Dermis blood vessel endothelial cell (primary cell): ENCODE measurements at regions not wholly inside any gene's neighbourhood (a gene's known extent, or its start where the extent isn't known, plus 50 kb on each side); places are given as distances from the start of the nearest gene placed in this dataset.
"Not testable (repeated sequence)": the region's sequence is repeated elsewhere in the genome, so short reads cannot be mapped to it uniquely, and the experiment has no call there.

Experiments
- DNase-seq: peaks from one replicate; pipeline ENCODE4 v3.0.0; 2010

DNA sequence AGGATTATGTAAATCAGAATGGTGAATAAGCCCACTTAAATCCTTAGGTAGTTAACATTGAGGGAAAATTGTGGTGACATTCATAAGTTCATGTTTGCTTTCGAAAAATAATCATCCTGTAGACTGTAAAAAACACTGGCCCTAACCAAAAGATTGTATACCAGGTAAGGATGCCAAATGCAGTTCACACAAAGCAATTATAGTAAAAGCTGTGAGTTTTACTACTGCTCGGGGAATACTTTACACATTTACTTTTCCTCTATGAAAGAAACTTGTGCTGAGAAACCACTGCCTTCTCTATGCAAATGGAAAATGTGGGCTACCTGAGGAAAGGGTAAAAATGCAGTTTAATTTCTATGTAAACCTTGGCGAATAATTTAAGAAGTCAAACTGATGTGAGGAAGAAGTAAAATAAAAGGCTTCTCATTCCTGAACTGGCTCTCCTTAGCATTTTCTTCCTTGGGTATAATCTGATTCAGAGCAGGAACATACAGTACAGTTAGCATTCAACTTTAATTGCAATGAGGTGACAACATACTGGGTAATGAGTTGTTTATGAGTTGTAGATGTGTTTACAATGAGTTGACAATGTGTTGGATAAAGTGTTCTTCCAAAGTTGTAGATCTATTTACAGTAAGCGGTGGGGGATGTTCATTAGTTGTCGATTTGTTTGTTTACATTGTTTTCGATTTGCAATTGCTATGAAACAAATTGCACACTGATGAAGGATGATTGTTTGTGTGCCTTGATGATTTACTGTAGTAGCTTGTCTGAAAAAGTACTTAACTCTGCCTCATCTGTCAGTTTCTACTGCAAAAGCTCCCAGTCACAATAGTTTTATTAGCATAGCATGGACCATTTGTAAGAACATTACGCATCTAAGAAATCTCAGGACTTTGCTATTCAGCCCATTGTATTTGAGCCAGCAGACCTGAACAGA is 453.0 kb upstream of the DPH6 start:
- no peak for DNase-seq

DNA sequence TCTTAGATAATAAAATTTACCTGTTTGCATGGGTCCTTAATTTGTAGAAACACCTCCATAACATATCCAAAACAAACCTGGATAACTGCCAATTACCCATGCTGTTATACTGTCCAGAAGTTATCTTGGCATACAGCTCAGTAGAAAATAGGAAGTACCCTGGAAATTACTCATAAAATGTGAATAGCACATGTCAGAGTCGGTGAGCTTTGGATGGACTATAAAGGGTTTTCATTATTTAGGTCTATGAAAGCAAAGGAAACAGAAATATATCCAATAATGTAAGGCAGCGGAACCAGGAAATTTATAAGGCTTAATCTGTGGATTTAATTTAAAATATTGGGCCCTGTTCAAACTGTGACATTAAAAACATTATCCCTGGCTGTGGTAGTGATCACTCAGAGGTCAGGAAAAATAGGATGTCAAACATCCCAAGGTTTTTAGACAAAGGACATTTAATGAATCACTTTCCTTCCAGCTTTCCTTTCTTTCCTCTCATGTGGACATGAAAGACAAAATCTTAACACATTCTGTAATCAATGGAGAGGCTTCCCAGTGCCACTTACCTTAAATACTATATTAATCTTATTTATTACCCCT is 459.0 kb upstream of the DPH6 start:
- peak; percentile 86 for DNase-seq

DNA sequence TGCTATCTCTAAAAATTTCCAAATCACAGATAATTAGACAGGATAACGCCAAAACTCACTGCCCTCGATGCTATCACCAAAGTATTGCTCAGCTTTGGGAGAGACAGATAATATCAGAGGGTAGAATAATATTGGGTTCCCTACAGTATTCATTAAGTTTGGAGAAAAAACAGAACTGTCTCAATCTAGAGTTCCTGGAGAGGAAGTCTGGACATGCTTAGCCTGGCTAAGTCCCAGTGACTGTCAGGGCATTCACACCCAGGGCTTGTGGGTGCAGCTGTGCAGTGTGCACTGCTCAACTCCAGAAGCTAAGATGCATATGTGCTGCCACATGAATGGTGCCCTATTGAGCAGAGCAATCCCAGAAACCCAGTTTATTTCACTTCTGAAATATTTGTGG is 459.6 kb upstream of the DPH6 start:
- DNase-seq = peak; percentile 59

DNA sequence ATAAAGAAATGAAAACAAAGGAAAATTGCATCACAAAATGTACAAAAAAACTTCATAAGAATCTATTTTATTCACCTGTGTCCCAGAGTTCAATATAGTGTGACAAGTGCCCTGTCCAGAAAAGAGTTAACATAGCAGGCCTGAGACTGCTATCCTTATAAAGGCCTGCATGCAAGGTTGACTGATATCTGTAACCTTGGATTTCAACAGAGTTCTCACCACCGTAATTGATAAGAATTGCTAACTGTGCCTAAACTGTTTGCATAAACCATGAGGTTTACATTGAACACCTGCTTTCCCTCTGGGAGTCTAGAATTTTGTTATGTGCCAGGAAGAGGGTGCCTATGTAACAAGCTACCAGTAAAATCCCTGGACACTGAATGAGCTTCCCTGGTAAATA is 461.7 kb upstream of the DPH6 start:
- no peak for DNase-seq

DNA sequence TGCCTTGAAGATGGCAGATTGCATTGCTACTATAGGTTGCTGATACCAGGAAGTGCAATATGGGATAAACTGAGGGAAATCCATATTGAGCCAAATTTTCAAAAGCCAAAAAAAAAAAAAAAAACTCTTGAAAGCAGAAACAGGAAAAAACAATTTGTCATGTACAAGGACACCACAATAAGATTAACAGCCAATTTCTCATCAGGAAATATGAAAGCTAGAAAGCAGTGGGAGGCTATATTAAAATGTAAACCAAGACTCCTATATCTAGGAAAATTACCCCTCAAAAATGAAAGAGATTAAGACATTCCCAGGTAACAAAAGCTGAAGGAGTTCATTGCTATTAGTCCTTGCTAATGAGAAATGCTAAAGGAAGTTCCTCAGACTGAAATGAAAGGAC is 462.8 kb upstream of the DPH6 start:
- DNase-seq = no peak

DNA sequence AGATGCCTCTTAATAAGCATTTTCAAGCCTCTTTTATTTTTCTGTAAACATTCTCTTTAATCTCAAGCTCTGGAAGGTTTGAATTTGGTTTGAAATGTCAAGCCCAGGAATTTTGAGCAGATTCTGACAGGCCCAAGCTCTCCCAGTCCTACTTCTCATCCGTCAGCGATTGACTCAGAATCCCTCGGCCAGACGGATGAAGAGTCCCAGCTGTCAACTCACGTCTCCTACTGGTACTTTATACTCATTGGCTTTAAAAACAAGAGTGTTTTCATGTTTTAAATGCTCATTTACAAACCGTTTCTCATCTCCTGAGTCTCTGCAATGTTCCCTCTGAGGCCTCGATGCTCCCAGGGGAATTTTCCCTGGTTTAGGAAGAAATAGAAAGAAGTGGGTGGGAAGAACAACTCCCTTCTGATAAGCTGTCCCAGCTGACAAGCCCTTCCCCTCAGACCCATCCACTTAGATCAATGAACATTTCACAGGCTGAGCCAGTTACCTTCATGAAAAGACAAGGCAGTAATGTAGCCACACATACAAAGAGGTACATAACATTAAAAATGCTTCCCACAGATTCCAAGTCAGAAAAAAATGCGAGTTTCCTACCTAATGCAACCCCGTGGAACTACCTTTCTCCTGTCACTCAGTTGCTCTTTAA is 478.2 kb upstream of the DPH6 start:
- no peak for DNase-seq

DNA sequence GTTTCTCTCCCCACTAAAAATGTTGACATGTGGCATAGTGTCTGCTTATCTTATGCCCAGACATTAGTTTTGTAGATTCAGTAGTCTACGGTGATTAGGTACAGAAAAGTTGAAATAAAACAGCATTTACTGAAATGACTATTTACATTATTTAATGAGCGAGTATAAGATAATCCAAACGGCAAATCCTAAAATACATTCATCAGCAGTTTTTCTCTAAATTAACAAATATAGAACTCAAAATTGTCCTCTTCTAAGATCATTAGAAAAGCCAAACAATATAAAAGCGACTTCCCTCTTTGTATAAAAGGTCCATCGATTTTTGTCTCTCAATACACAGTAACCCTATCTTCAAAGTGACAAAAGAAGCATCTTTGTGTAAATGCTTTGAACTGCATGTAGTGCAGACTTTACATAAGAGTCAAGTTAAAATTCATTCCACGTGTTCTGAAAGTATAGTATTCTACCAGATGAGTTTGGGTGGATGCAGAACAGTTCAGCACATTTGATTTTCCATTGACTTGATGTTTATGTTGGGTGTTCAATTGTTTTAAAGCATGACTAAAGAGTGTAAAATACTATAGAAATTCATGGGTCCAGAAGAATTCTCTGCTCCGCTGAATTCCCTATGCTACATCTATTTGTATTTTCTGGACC is 480.8 kb upstream of the DPH6 start:
- no peak for DNase-seq

DNA sequence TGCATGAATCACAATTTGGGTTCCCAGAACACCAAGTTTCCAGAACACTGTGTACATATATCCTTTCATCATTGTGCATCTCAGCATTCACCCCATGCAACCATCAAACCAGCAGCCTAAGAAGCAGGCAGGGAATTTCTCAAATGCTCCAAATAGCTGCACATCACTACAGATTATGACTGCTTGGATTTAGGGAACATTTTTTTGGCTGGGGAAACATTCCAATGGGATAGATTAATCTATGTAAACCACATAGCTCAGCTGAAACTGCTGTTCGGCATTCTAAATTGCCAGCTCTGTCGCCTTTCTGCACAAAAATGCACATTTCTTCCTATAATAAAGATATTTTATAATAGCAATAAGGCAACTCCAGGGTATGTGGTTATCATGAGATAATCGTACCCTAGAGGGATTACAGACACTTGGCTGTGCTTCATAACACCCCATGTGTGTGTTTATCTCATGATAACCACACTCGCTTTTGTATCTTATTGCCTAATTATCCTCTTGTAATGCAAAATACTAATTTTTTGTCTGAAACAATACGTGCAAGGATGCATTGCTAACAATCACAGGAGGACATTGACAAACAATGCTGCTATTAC is 483.7 kb upstream of the DPH6 start:
- no peak for DNase-seq

DNA sequence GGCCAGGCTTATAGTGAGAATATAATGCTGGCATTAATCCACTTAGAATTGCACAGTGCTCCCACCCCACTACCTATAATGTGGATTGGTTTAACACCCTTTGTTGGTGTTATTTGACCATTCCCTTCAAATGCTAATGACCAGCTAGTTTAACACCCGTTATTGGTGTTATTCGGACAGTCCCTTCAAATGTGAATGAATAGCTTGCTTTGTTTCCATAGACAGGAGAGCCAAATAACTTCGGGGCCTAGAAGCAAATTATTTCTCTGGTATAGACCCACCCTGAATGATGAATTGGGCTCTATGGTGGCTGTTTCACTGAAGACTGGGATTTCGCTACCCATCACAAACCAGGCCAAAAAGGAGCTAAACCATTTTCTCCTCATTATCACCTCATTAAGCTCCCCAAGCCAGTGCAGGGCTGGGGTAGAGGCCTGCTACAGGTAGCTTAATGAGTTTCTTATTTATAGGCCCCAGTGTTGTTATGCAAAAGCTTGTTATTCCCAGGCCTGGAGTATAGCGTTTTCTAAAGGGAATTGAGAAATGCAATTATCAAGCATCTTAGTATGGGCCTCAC is 494.1 kb upstream of the DPH6 start:
- no peak for DNase-seq

DNA sequence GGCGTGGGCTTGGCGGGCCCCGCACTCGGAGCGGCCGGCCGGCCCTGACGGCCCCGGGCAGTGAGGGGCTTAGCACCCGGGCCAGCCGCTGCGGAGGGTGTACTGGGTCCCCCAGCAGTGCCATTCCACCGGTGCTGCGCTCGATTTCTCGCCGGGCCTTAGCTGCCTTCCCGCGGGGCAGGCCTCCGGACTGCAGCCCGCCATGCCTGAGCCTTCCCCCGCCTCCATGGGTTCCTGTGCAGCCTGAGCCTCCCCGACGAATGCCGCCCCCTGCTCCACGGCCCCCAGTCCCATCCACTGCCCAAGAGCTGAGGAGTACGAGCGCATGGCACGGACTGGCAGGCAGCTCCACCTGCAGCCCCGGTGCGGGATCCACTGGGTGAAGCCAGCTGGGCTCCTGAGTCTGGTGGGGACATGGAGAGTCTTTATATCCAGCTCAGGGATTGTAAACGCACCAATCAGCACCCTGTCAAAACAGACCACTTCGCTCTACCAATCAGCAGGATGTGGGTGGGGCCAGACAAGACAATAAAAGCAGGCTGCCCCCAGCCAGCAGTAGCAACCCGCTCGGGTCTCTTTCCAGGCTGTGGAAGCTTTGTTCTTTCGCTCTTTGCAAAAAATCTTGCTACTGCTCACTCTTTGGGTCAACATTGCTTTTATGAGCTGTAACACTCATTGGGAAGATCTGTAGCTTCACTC is 501.2 kb upstream of the DPH6 start:
- not testable (repeated sequence) for DNase-seq

DNA sequence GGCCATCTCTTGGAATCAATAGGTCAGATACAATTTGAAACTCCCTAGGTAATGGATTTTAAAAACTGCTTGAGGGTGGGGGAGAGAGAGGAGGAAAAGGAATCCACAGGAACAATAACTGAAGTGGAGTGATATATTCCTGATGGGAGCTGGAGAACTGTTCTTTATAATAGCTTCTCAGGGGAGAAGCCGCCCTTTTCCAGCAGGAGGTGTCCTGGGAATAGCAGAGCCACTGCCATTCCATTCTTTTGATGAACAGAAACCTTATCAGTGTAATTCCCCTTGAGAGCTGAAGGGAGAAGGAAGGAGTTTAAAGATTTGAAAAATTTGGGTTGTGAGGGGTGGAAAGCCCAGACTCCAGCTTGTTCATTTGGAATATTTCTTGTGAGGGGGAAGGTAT is 504.9 kb upstream of the DPH6 start:
- DNase-seq = no peak

DNA sequence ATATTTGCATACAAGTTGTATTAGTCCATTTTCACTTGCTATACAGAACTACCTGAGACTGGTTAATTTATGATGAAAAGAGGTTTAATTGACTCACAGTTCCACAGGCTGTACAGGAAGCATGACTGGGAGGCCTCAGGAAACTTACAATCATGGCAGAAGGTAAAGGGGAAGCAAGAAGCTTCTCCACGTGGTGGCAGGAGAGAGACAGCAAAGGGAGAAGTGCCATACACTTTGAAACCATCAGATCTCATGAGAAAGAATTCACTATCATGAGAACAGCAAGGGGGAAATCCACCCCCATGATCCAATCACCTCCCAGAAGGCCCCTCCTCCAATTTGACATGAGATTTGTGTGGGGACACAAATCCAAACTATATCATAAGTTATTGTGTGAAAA is 506.7 kb upstream of the DPH6 start:
- DNase-seq = not testable (repeated sequence)

DNA sequence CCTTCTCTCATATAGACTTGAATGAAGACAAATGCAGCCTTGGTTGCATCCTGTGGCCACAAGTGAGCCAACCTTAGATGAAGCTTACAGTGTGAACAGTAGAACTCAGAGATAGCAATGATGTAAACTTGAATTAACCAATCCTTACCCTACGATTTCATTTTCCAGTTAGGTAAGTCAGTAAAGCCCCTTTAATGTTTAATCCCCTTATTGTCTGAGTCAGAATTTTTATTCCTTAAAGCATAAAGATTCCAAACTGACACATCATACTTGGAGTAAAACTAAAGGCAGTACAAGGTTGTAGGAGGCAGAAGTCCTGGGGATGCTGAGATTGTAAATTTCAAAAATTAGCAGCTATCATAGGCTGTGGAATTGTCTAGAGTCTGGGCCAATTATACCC is 507.8 kb upstream of the DPH6 start:
- DNase-seq = no peak

DNA sequence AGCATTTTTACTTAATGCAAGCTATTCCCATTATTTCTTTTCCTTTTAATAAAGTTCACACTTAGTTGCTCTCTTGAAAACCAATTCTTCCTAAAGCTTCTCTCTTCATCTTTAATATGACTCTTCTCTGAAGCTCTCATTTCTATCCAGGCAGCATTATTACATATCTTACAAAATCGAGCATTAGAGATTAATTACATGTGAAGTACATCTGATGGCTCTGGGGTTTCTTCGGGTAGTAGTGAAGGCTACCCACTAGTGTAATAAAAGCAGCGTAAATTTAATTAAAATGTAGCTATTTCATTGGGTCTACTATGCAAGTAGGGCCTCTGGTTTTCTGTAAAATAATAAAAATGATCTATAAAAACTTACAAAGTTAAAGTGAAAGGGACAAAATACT is 513.6 kb upstream of the DPH6 start:
- no peak for DNase-seq

DNA sequence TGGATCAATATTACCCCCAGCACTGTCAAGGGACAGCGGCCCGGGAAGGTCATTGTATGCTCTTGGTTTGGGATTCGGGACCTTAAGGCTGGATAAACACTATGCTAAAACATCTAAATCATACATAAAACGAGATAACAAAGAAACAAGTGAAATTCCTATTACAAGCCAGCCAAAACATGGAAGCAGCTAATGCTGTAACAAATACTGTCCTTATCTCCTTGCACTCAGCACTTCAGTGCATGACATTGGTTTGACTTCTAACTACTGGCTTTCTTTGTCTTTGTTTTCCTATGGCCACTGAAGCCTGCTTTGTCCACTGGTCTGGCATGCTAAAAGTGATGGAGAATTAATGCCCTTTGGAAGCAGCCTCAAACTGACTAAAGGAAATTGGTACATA is 516.4 kb upstream of the DPH6 start:
- DNase-seq = no peak

DNA sequence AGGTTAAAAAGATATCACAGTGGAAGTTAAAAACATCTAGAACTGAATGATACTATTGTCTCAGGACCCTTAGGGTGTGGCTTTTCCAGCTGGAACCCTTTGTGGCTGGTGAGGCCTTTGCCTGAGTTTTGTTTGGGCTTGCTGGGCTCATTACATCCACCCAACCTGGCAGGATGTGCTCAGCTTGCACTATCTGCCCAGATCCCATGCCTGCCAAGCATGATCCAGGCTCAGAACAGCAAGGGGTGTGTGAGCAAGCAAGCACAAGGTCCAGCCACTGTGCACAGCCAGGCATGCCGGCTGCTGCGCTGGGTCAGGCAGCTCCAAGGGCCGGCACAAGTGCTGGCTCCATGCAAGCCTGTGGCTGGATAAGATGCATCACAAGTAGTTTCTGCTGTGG is 512.7 kb upstream of the CDIN1 start:
- DNase-seq = no peak

DNA sequence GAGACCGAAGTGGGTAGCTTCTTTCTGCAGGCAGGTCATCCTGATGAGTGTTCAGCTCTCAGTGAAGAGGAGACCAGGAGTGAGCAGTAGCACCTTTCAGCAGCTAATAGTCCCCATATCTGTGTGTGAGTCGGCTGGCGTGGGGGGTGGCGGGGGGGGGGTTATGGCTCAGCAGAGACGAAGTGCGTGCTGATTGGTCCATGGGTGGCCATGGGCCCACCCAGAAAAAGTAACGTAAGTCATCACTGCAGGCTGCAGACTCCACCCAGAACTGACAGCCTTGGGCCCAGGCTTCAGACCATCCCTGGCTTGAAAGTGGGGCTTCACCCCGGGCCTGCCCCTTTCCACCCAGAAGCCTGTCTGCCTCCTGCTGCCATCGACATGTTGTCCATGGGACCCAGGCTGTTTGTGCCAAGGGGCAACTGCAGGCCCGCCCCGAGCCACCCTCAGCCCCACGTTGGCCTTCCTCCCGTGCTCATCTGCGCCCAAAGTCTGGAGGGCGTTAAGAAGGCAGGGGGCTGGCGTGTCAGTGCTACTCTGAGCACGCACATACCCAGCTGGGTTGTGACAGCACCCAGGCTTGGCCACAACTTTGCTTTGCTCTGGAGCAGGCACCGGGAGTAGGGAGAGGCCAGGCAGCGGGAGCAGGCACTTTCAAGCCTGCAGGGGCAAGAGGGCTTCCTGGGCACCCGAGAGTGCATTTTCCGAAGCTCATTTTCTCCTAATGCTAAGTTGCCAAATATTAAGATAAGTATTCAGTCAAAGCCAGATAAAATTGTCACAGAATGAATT is 511.7 kb upstream of the CDIN1 start:
- no peak for DNase-seq

DNA sequence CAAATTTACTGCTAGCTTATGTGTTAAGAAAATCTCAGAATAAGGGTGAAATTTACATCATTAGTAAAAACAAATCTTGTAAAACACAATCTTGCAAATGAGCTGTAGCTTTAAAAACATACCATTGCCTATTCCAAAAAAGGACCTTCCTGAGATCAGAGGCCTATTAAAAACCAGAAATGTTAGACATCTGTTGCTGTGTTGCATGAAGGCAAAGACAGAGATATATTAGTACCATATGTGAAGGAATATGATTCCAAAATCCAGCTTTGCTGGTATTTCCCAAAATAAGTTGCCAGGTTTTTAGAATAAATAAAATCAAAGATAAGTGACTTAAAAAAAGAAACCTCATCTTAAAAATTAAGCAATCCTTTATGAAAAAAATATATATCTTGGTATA is 504.1 kb upstream of the CDIN1 start:
- DNase-seq = no peak

DNA sequence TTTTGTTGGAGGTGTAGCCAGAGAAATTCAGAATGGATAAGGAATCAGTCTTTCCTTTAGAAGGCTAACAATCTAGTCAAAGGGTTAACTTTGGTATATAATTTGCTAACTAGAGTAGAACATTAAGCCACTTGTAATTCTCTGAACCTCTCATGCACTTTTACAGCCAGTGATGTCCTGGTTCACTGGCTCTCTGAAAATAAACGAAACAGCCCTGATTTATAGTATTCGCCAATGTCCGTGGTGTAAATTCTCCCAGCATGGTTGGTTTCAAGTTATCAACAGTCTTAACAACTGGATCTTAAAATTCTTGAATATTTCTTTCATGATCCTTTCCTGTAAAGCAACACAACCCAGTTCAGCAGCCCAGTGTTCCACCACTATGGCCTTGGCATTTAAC is 500.4 kb upstream of the CDIN1 start:
- no peak for DNase-seq

DNA sequence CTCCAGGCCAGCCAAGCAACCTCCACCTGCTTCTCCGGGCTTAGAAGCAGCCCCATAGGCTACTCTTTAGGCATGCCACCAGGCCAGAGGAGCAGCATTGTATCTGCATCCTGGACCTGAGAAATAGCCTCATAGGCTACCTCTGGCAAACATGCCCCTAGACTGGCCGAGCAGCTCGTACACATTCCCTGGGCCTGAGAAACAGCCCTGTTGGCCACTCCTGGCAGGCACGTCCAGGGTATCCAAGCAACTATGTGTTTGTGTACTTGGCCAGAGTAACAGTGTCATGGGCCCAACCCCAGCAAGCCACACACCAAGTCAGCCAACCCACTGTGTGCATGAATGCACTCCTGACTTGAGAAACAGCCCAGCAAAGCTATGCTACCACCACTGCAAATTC is 498.7 kb upstream of the CDIN1 start:
- no peak for DNase-seq
